Activated CD4-positive, alpha-beta memory T cell treated with anti-CD3 and anti-CD28 coated beads for 36 hours (primary cell): ENCODE measurements at regions not wholly inside any gene's neighbourhood (a gene's known extent, or its start where the extent isn't known, plus 50 kb on each side); places are given as distances from the start of the nearest gene placed in this dataset.
"Not testable (repeated sequence)": the region's sequence is repeated elsewhere in the genome, so short reads cannot be mapped to it uniquely, and the experiment has no call there.

Source experiments
- CTCF ChIA-PET: fragments of 350-600 bp; sonication (Branson Sonifier 250); formaldehyde crosslinking; loops from one replicate; lab custom pipeline; 2021; ENCODE audit warnings: antibody characterized with exemption, inconsistent platforms; lab: Charles Lee
- POLR2A ChIA-PET: fragments of 350-600 bp; sonication (Branson Sonifier 250); formaldehyde crosslinking; loops from one replicate; lab custom pipeline; 2021; ENCODE audit warnings: antibody characterized with exemption; lab: Charles Lee
- DNase-seq: peaks from one replicate; pipeline ENCODE4 v3.0.0-alpha.2; 2020
- H3K27ac Mint-ChIP-seq: one replicate; pipeline ENCODE4 v1.8.0; 2021; ENCODE audit warnings: mixed read lengths
- H3K27me3 Mint-ChIP-seq: one replicate; pipeline ENCODE4 v1.8.0; 2021; ENCODE audit warnings: mixed read lengths
- H3K36me3 Mint-ChIP-seq: one replicate; pipeline ENCODE4 v1.8.0; 2021; ENCODE audit warnings: mixed read lengths
- H3K4me1 Mint-ChIP-seq: one replicate; pipeline ENCODE4 v1.8.0; 2021; ENCODE audit warnings: low read depth, mixed read lengths
- H3K4me3 Mint-ChIP-seq: one replicate; pipeline ENCODE4 v1.8.0; 2021; ENCODE audit warnings: mild to moderate bottlenecking, mixed read lengths
- H3K9me3 Mint-ChIP-seq: one replicate; pipeline ENCODE4 v1.8.0; 2021; ENCODE audit warnings: mixed read lengths
- intact Hi-C: fragments of 100-400 bp; cut with micrococcal nuclease; formaldehyde crosslinking; loops from one replicate; pipeline ENCODE4 v1.15.1; 2023

GRCh38 chr14:88064841-88065240, 59.9 kb downstream of the GPR65 start:
- peaks cover 2% of the 10 kb centered on the region for H3K36me3 Mint-ChIP-seq
- POLR2A ChIA-PET: no interaction called here
- H3K27me3 Mint-ChIP-seq: peaks cover 6% of the 10 kb centered on the region
- no peak overlapping the region for H3K27ac Mint-ChIP-seq
- H3K4me1 Mint-ChIP-seq: no peaks in the 10 kb centered on the region
- intact Hi-C loops: no loop called here
- peaks cover 6% of the 10 kb centered on the region for H3K9me3 Mint-ChIP-seq
- no peak overlapping the region for H3K4me3 Mint-ChIP-seq
- CTCF ChIA-PET: interaction anchor here (1.2 kb wide), 1 partner anchor 104 kb away, joined by 3 read pairs; no protein-coding TSS in a partner anchor
- DNase-seq: no peak

- intact Hi-C loops: no loop called here
- H3K9me3 Mint-ChIP-seq: peaks cover 14% of the 10 kb centered on the region
- no peak overlapping the region for H3K4me3 Mint-ChIP-seq
- peaks cover 2% of the 10 kb centered on the region for H3K36me3 Mint-ChIP-seq
- ChIA-PET POLR2A (no interaction called here), CTCF (no interaction called here)
- no peak overlapping the region for H3K27ac Mint-ChIP-seq
- no peaks in the 10 kb centered on the region for H3K4me1 Mint-ChIP-seq
- DNase-seq: no peak
- H3K27me3 Mint-ChIP-seq: peaks cover 4% of the 10 kb centered on the region
Observed at GRCh38 chr14:88069677-88070076, 64.7 kb downstream of the GPR65 start.

DNA sequence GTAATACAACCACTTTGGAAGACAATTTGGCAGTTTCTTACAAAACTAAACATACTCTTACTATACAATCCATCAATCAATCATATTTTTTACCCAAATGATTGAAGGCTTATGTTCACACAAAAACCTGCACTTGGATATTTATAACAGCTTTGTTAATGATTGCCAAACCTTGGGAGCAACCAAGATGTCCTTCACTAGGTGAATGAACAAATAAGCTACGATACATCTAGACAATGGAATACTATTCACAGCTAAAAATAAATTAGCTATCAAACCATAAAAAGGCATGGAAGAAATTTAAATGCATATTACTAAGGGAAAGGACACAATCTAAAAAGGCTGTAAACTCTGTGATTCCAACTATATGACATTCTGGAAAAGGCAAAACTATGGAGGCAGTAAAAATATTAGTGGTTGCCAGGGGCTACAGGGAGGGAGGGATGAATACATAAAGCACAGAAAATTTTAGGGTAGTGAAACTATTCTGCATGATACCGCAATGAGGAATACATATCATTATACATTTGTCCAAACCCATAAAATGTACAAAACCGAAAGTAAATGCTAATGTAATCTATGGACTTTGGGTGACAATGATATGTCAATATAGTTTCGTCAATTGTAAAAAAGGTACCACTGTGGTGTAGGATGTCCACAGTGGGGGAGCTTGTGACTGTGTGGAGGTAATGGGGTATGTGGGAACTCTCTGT, 70.5 kb downstream of the GPR65 start:
- ChIA-PET CTCF (no interaction called here), POLR2A (no interaction called here)
- no peak for DNase-seq
- Mint-ChIP-seq H3K9me3 (peaks cover 7% of the 10 kb centered on the region), H3K27me3 (no peaks in the 10 kb centered on the region), H3K36me3 (no peaks in the 10 kb centered on the region), H3K4me3 (no peak overlapping the region), H3K4me1 (no peaks in the 10 kb centered on the region), H3K27ac (no peak overlapping the region)
- intact Hi-C loops: no loop called here

DNA sequence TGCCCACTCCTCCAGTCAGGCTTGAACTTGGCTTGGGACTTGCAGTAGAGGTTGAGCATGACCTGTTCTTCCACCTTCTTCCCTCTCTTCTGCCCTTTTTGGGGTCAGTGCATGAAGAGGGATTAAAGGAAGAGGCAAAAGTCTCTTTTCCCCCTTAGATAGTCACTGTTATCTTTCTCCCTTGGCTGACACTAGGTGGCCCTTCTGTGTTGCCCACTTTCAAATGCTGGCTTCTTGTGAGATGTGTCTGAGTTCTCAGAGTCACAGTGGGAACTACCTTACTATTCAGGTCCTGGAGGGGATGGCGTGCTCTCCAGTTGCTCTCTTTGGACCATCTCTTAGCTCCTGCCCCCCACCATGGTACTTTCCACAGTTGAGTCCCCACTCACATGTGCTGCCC, 73.6 kb downstream of the GPR65 start:
- CTCF ChIA-PET: no interaction called here
- no peak for DNase-seq
- no peaks in the 10 kb centered on the region for H3K27me3 Mint-ChIP-seq
- intact Hi-C loops: no loop called here
- no peaks in the 10 kb centered on the region for H3K4me1 Mint-ChIP-seq
- H3K9me3 Mint-ChIP-seq: no peaks in the 10 kb centered on the region
- H3K27ac Mint-ChIP-seq: no peak overlapping the region
- H3K36me3 Mint-ChIP-seq: no peaks in the 10 kb centered on the region
- POLR2A ChIA-PET: no interaction called here
- no peak overlapping the region for H3K4me3 Mint-ChIP-seq

- Mint-ChIP-seq H3K27me3 (no peaks in the 10 kb centered on the region), H3K4me3 (no peak overlapping the region), H3K27ac (no peak overlapping the region), H3K36me3 (no peaks in the 10 kb centered on the region), H3K9me3 (no peaks in the 10 kb centered on the region), H3K4me1 (no peaks in the 10 kb centered on the region)
- ChIA-PET CTCF (no interaction called here), POLR2A (no interaction called here)
- no peak for DNase-seq
- intact Hi-C loops: no loop called here
Observed at GRCh38 chr14:88079624-88080023, 74.7 kb downstream of the GPR65 start.

DNA sequence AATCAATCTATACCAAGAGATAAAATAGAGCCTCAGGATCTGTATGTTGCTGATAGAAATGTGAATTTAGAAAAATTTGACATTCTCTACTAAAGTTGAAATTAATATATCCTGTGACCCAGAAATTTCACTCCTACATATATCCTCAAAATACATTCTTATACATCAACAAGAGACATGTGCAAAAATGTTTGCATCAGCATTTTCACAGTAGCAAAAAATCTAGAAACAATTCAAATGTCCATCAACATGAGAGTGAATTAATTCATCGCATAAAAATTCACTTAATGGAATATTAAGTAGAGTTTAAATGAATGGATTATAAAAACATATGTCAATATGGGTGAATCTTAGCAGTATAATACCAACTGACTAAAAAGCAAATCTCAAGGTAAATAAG, 80.8 kb downstream of the GPR65 start:
- intact Hi-C loops: no loop called here
- DNase-seq: no peak
- ChIA-PET CTCF (no interaction called here), POLR2A (no interaction called here)
- H3K36me3 Mint-ChIP-seq: no peaks in the 10 kb centered on the region
- no peak overlapping the region for H3K27ac Mint-ChIP-seq
- no peaks in the 10 kb centered on the region for H3K9me3 Mint-ChIP-seq
- H3K27me3 Mint-ChIP-seq: no peaks in the 10 kb centered on the region
- no peak overlapping the region for H3K4me3 Mint-ChIP-seq
- H3K4me1 Mint-ChIP-seq: no peaks in the 10 kb centered on the region

DNA sequence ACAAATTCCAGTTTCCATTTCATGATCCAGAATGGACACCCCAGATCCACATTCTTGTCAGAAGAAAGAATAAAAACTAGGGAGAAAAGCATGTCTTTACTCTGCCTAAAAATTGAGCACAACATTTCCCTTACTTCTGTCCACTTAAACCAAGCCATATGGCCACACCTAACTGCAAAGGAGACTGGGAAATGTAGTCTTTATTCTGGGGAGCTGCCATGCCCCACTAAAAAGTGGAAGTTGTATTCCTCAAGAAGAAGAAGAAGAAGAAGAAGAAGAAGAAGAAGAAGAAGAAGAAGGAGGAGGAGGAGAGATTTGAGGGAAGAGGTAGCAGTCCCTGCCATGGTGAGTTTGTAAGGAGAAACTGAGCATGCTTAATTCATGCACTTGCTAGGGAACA, 84.5 kb downstream of the GPR65 start:
- Mint-ChIP-seq H3K4me1 (no peaks in the 10 kb centered on the region), H3K4me3 (no peak overlapping the region), H3K36me3 (no peaks in the 10 kb centered on the region), H3K27me3 (no peaks in the 10 kb centered on the region), H3K27ac (no peak overlapping the region), H3K9me3 (no peaks in the 10 kb centered on the region)
- ChIA-PET CTCF (no interaction called here), POLR2A (no interaction called here)
- intact Hi-C loops: no loop called here
- no peak for DNase-seq

GRCh38 chr14:88092529-88092928, 87.6 kb downstream of the GPR65 start:
- H3K36me3 Mint-ChIP-seq: no peaks in the 10 kb centered on the region
- no peaks in the 10 kb centered on the region for H3K27me3 Mint-ChIP-seq

DNA sequence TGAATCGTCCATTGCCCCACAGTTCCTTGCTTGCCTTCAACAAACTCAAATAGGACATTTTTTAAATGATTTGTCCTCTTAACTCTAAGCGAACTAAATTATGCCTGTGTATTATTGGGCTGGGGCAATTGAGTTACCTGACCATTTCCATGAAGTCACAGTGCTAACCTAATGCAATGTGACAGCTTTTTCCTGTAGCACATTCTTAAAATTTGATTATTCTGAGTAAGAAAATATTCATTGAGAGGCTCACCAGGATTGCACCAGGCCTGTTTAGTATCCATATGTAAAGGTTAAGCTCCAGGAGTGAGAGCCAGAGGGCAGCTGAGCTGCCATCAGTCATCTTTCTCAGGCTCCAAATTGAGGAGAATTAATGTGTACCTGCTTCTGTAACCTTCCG, 90.9 kb downstream of the GPR65 start:
- ChIA-PET CTCF (no interaction called here), POLR2A (no interaction called here)
- no peaks in the 10 kb centered on the region for H3K27me3 Mint-ChIP-seq
- no peaks in the 10 kb centered on the region for H3K36me3 Mint-ChIP-seq
- no peaks in the 10 kb centered on the region for H3K4me1 Mint-ChIP-seq
- H3K4me3 Mint-ChIP-seq: no peak overlapping the region
- no peaks in the 10 kb centered on the region for H3K9me3 Mint-ChIP-seq
- DNase-seq: no peak
- H3K27ac Mint-ChIP-seq: no peak overlapping the region
- intact Hi-C loops: no loop called here

More at GRCh38 chr14:88092529-88092928, 87.6 kb downstream of the GPR65 start:
- no peaks in the 10 kb centered on the region for H3K9me3 Mint-ChIP-seq
- CTCF ChIA-PET: no interaction called here
- POLR2A ChIA-PET: no interaction called here
- no peak for DNase-seq
- intact Hi-C loops: no loop called here
- H3K27ac Mint-ChIP-seq: no peak overlapping the region
- H3K4me1 Mint-ChIP-seq: no peaks in the 10 kb centered on the region
- H3K4me3 Mint-ChIP-seq: no peak overlapping the region

GRCh38 chr14:88098163-88098562, 93.2 kb downstream of the GPR65 start:
- Mint-ChIP-seq H3K36me3 (no peaks in the 10 kb centered on the region), H3K9me3 (no peaks in the 10 kb centered on the region), H3K27ac (no peak overlapping the region), H3K4me1 (no peaks in the 10 kb centered on the region), H3K27me3 (no peaks in the 10 kb centered on the region), H3K4me3 (no peak overlapping the region)
- CTCF ChIA-PET: no interaction called here
- no peak for DNase-seq
- intact Hi-C loops: no loop called here
- POLR2A ChIA-PET: no interaction called here

- CTCF ChIA-PET: no interaction called here
- H3K27me3 Mint-ChIP-seq: no peaks in the 10 kb centered on the region
- DNase-seq: no peak
- no peaks in the 10 kb centered on the region for H3K4me1 Mint-ChIP-seq
- H3K36me3 Mint-ChIP-seq: peaks cover 5% of the 10 kb centered on the region
- intact Hi-C loops: no loop called here
- no peak overlapping the region for H3K4me3 Mint-ChIP-seq
- POLR2A ChIA-PET: no interaction called here
- H3K27ac Mint-ChIP-seq: no peak overlapping the region
- peaks cover 19% of the 10 kb centered on the region for H3K9me3 Mint-ChIP-seq
Observed at GRCh38 chr14:88104710-88105109, 99.8 kb downstream of the GPR65 start.

DNA sequence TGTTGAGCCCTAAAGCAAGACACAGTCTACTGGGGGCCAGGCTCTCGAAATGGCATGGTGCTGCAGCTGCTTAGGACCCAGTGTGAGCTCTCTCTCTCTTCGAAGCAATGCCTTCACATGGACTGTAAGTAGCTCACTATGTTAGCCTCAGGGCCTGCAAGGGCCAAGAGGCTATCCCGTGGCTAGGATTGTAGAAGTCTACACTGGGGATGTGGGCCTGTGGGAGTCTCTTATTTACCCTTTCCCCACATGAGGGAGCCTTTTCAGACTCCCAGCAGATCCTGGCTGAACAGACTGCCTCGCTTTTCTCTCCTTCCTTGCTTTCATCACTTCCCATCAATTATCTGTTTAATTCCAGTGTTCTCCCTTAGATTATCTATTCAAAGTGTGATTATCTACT, 101.4 kb downstream of the GPR65 start:
- Mint-ChIP-seq H3K4me1 (no peaks in the 10 kb centered on the region), H3K36me3 (peaks cover 5% of the 10 kb centered on the region), H3K27me3 (peaks cover 1% of the 10 kb centered on the region), H3K4me3 (no peak overlapping the region), H3K27ac (no peak overlapping the region), H3K9me3 (peaks cover 19% of the 10 kb centered on the region)
- no peak for DNase-seq
- POLR2A ChIA-PET: no interaction called here
- intact Hi-C loops: no loop called here
- CTCF ChIA-PET: no interaction called here

- H3K36me3 Mint-ChIP-seq, POLR2A ChIA-PET, H3K4me3 Mint-ChIP-seq, DNase-seq, H3K27me3 Mint-ChIP-seq, H3K9me3 Mint-ChIP-seq, H3K27ac Mint-ChIP-seq, CTCF ChIA-PET, intact Hi-C loops: not testable (repeated sequence)
- peaks cover 21% of the 10 kb centered on the region for H3K4me1 Mint-ChIP-seq
Observed at GRCh38 chr14:88127669-88128068, 122.7 kb downstream of the GPR65 start.
